ENCODE measurements at regions not wholly inside any gene's neighbourhood (a gene's known extent, or its start where the extent isn't known, plus 50 kb on each side); places are given as distances from the start of the nearest gene placed in this dataset.

DNA sequence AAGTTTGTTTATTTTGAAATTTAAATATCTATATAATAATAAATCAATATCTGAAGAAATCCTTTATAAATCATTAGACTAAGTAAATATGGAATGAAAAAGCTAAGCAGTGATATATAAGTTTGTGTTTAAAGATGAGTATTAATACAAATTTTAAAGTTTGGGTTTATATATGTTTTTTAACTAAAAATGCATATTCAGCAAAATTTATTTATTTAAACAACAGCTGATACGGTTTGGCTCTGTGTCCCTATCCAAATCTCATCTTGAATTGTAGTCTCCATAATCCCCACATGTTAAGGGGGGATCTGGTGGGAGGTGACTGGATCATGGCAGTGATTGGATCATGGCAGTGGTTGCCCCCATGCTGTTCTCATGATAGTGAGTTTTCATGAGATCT, 580.7 kb upstream of the EPHA6 start:
- Mint-ChIP-seq H3K4me1 (no peaks in the 10 kb centered on the region), H3K4me3 (no peak overlapping the region), H3K27me3 (no peaks in the 10 kb centered on the region), H3K27ac (no peak overlapping the region), H3K9me3 (ENCODE audit: insufficient read depth) (peaks cover 2% of the 10 kb centered on the region)
- Histone ChIP-seq H3K79me2 (ENCODE audit: control insufficient read depth, insufficient read depth, low read length) (no peaks in the 10 kb centered on the region), H3K27ac (ENCODE audit: low read length in 2 of 2) (no peak overlapping the region), H3K9ac (ENCODE audit: low read length) (no peak overlapping the region), H4K20me1 (ENCODE audit: control insufficient read depth, insufficient read depth, low read length, poor library complexity, severe bottlenecking) (no peaks in the 10 kb centered on the region), H3K36me3 (replicated peaks in 1 of 2; ENCODE audit: control extremely low read depth in 1 of 2, control insufficient read depth in 1 of 2, extremely low read depth in 1 of 2, insufficient read depth in 2 of 2, low read length in 1 of 2) (no peaks in the 10 kb centered on the region), H2AFZ (ENCODE audit: insufficient read depth, low read depth, low read length, poor library complexity, severe bottlenecking) (no peak overlapping the region), H3K4me1 (ENCODE audit: control insufficient read depth in 2 of 2, insufficient read depth in 2 of 2, low read length in 2 of 2) (no peaks in the 10 kb centered on the region), H3K4me2 (replicated peaks; ENCODE audit: low read depth, low read length, poor library complexity, severe bottlenecking) (no peak overlapping the region), H3K4me3 (ENCODE audit: control extremely low read depth in 1 of 5, extremely low read depth in 1 of 5, insufficient read depth in 1 of 5, low read depth in 2 of 5, low read length in 4 of 5) (no peak overlapping the region), H3K9me3 (ENCODE audit: control extremely low read depth in 1 of 3, control insufficient read depth in 2 of 3, insufficient read depth in 1 of 3, low read length in 2 of 3) (no peaks in the 10 kb centered on the region), H3K27me3 (replicated peaks in 1 of 4; ENCODE audit: control extremely low read depth in 1 of 4, control insufficient read depth in 3 of 4, insufficient read depth in 4 of 4, low read length in 3 of 4) (no peaks in the 10 kb centered on the region)
- DNase-seq = no peak
- TF ChIP-seq CTCF (IDR thresholded peaks at IDR 0.05) = no peak
- no CpG with 5 or more reads among the region's 1 CpG for WGBS (ENCODE audit: insufficient coverage)
- no peak for ATAC-seq (ENCODE audit: low read depth)
- CTCF ChIA-PET = no interaction called here
- POLR2A ChIA-PET = no interaction called here
- intact Hi-C loops (cut with micrococcal nuclease) = no loop called here

GRCh38 chr3:96236522-96236921, 577.9 kb upstream of the EPHA6 start:
- Histone ChIP-seq H3K4me2 (replicated peaks; ENCODE audit: low read depth, low read length, poor library complexity, severe bottlenecking) (no peak overlapping the region), H3K9me3 (ENCODE audit: control extremely low read depth in 1 of 3, control insufficient read depth in 2 of 3, insufficient read depth in 1 of 3, low read length in 2 of 3) (no peaks in the 10 kb centered on the region), H3K9ac (ENCODE audit: low read length) (no peak overlapping the region), H2AFZ (ENCODE audit: insufficient read depth, low read depth, low read length, poor library complexity, severe bottlenecking) (no peak overlapping the region), H3K27me3 (replicated peaks in 1 of 4; ENCODE audit: control extremely low read depth in 1 of 4, control insufficient read depth in 3 of 4, insufficient read depth in 4 of 4, low read length in 3 of 4) (no peaks in the 10 kb centered on the region), H3K4me3 (ENCODE audit: control extremely low read depth in 1 of 5, extremely low read depth in 1 of 5, insufficient read depth in 1 of 5, low read depth in 2 of 5, low read length in 4 of 5) (no peak overlapping the region), H3K79me2 (ENCODE audit: control insufficient read depth, insufficient read depth, low read length) (no peaks in the 10 kb centered on the region), H3K27ac (ENCODE audit: low read length in 2 of 2) (no peak overlapping the region), H3K36me3 (replicated peaks in 1 of 2; ENCODE audit: control extremely low read depth in 1 of 2, control insufficient read depth in 1 of 2, extremely low read depth in 1 of 2, insufficient read depth in 2 of 2, low read length in 1 of 2) (no peaks in the 10 kb centered on the region), H3K4me1 (ENCODE audit: control insufficient read depth in 2 of 2, insufficient read depth in 2 of 2, low read length in 2 of 2) (no peaks in the 10 kb centered on the region), H4K20me1 (ENCODE audit: control insufficient read depth, insufficient read depth, low read length, poor library complexity, severe bottlenecking) (no peaks in the 10 kb centered on the region)
- intact Hi-C loops (cut with micrococcal nuclease) = no loop called here
- POLR2A ChIA-PET = no interaction called here
- H3K9me3 Mint-ChIP-seq (ENCODE audit: insufficient read depth) = peaks cover 2% of the 10 kb centered on the region
- WGBS (ENCODE audit: insufficient coverage) = 73% methylated on average over 2 of the region's 2 CpGs
- TF ChIP-seq CTCF (IDR thresholded peaks at IDR 0.05) = no peak
- no peak for TF ChIP-seq EZH2 (IDR thresholded peaks at IDR 0.05; ENCODE audit: borderline replicate concordance, insufficient read depth, low read depth, low read length, poor library complexity, severe bottlenecking)
- H3K27me3 Mint-ChIP-seq = no peaks in the 10 kb centered on the region
- H3K4me1 Mint-ChIP-seq = no peaks in the 10 kb centered on the region
- no peak for ATAC-seq (ENCODE audit: low read depth)
- CTCF ChIA-PET = no interaction called here
- DNase-seq = no peak
- no peak overlapping the region for H3K4me3 Mint-ChIP-seq
- no peak overlapping the region for H3K27ac Mint-ChIP-seq

All from B cell (primary cell).